Esophagus squamous epithelium (tissue), 4 donors: ENCODE measurements at regions not wholly inside any gene's neighbourhood (a gene's known extent, or its start where the extent isn't known, plus 50 kb on each side); places are given as distances from the start of the nearest gene placed in this dataset.

ENCODE experiments used
- POLR2A ChIP-seq, 4 donors: fragments of 450-650 bp; IDR thresholded peaks; one replicate each; pipeline ENCODE4 v1.6.1; 2017; ENCODE audit warnings: antibody characterized with exemption in 4 of 4, mild to moderate bottlenecking in 4 of 4, moderate library complexity in 3 of 4
- TF ChIP-seq, protein P1 (sequence below), 6 experiments: fragments of 450-650 bp in 4 of 6; fragments of 200-600 bp in 2 of 6; sonication (generic) in 2 of 6; IDR thresholded peaks; one replicate each; pipeline ENCODE4 v1.5.1; 2016 to 2019; ENCODE audit warnings: antibody characterized with exemption in 6 of 6, mild to moderate bottlenecking in 4 of 6, moderate library complexity in 4 of 6

GRCh38 chr14:61106271-61106958, 125.4 kb downstream of the SLC38A6 start:
- TF ChIP-seq POLR2A (IDR thresholded peaks at IDR 0.05), result no peak
- TF ChIP-seq, protein P1, sequence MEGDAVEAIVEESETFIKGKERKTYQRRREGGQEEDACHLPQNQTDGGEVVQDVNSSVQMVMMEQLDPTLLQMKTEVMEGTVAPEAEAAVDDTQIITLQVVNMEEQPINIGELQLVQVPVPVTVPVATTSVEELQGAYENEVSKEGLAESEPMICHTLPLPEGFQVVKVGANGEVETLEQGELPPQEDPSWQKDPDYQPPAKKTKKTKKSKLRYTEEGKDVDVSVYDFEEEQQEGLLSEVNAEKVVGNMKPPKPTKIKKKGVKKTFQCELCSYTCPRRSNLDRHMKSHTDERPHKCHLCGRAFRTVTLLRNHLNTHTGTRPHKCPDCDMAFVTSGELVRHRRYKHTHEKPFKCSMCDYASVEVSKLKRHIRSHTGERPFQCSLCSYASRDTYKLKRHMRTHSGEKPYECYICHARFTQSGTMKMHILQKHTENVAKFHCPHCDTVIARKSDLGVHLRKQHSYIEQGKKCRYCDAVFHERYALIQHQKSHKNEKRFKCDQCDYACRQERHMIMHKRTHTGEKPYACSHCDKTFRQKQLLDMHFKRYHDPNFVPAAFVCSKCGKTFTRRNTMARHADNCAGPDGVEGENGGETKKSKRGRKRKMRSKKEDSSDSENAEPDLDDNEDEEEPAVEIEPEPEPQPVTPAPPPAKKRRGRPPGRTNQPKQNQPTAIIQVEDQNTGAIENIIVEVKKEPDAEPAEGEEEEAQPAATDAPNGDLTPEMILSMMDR (IDR thresholded peaks at IDR 0.05), result peak in 1 of 6 experiments; percentile 23
